ENCODE measurements at regions not wholly inside any gene's neighbourhood (a gene's known extent, or its start where the extent isn't known, plus 50 kb on each side); places are given as distances from the start of the nearest gene placed in this dataset.

DNA sequence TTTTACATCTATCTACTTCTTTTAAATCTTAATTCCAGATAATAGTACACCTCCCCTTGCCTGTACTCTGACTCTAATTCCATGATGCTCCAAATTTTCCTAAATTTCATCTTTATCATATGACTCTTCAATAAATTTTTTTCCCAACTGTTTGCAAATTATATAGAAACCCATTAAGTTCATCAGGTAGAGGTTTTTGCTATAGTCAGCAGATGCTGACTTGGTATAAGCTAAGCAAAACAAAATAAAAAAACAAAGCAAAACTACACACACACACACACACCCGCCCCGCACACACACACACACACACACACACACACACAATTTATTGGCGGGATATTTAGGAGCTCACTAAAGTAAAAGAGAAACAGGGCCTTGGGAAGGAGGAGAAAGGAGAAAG is 1047.8 kb upstream of the FAM98A start:
- Histone ChIP-seq H3K27ac (ENCODE audit: low read depth in 1 of 2, low read length in 2 of 2) (no peak overlapping the region), H3K36me3 (ENCODE audit: insufficient read depth, low read length) (no peaks in the 10 kb centered on the region), H3K9me3 (ENCODE audit: control insufficient read depth in 1 of 2, insufficient read depth in 1 of 2, low read length in 2 of 2) (peaks cover 0 to 6% of the 10 kb centered on the region in 2 experiments), H3K4me1 (ENCODE audit: insufficient read depth, low read length) (no peaks in the 10 kb centered on the region), H3K4me3 (ENCODE audit: low read length) (no peak overlapping the region), H3K27me3 (ENCODE audit: control insufficient read depth in 1 of 2, insufficient read depth in 2 of 2, low read length in 2 of 2) (no peaks in the 10 kb centered on the region)
- H3K27ac Mint-ChIP-seq: no peak overlapping the region
- TF ChIP-seq, protein P1, sequence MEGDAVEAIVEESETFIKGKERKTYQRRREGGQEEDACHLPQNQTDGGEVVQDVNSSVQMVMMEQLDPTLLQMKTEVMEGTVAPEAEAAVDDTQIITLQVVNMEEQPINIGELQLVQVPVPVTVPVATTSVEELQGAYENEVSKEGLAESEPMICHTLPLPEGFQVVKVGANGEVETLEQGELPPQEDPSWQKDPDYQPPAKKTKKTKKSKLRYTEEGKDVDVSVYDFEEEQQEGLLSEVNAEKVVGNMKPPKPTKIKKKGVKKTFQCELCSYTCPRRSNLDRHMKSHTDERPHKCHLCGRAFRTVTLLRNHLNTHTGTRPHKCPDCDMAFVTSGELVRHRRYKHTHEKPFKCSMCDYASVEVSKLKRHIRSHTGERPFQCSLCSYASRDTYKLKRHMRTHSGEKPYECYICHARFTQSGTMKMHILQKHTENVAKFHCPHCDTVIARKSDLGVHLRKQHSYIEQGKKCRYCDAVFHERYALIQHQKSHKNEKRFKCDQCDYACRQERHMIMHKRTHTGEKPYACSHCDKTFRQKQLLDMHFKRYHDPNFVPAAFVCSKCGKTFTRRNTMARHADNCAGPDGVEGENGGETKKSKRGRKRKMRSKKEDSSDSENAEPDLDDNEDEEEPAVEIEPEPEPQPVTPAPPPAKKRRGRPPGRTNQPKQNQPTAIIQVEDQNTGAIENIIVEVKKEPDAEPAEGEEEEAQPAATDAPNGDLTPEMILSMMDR (IDR thresholded peaks at IDR 0.05): no peak
- CTCF ChIA-PET: no interaction called here
- DNase-seq (no peak), ATAC-seq (ENCODE audit: poor library complexity) (no peak)
- intact Hi-C loops (cut with DNase I, micrococcal nuclease): no loop called here
- no peak overlapping the region for H3K4me3 Mint-ChIP-seq
- no peaks in the 10 kb centered on the region for H3K4me1 Mint-ChIP-seq (ENCODE audit: low read depth)
- no peaks in the 10 kb centered on the region for H3K27me3 Mint-ChIP-seq
- H3K9me3 Mint-ChIP-seq: peaks cover 10% of the 10 kb centered on the region
- POLR2A ChIA-PET: no interaction called here
- no peaks in the 10 kb centered on the region for H3K36me3 Mint-ChIP-seq (ENCODE audit: low read depth)

DNA sequence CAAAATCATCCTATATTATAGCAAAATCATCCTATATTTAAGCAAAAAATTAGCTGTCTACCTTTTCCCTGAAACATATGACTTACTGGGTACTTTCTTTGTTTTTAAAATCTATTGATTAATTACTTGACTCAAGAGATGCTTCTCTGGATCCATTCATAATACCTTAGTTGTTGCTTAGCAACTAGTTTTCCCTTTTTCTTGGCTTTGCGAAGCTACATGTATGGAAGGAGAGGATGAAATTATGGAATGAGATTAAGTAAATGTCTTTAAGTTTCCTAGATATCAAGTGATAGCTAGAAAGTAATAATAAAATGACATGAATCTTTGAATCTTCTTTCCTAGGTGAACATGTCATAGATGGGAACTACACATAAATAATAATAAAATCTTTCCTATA is 1033.2 kb upstream of the FAM98A start:
- H3K4me1 ChIP-seq (ENCODE audit: insufficient read depth, low read length): no peaks in the 10 kb centered on the region
- no peaks in the 10 kb centered on the region for H3K27me3 Mint-ChIP-seq
- H3K27ac Mint-ChIP-seq: no peak overlapping the region
- H3K27me3 ChIP-seq (ENCODE audit: control insufficient read depth in 1 of 2, insufficient read depth in 2 of 2, low read length in 2 of 2): no peaks in the 10 kb centered on the region
- H3K36me3 ChIP-seq (ENCODE audit: insufficient read depth, low read length): no peaks in the 10 kb centered on the region
- intact Hi-C loops (cut with DNase I, micrococcal nuclease): no loop called here
- ATAC-seq (ENCODE audit: poor library complexity) (no peak), DNase-seq (no peak)
- no peak overlapping the region for H3K27ac ChIP-seq (ENCODE audit: low read depth in 1 of 2, low read length in 2 of 2)
- TF ChIP-seq, protein P1 (IDR thresholded peaks at IDR 0.05): no peak
- no peaks in the 10 kb centered on the region for H3K36me3 Mint-ChIP-seq (ENCODE audit: low read depth)
- H3K9me3 ChIP-seq (ENCODE audit: control insufficient read depth in 1 of 2, insufficient read depth in 1 of 2, low read length in 2 of 2): peaks cover 0 to 6% of the 10 kb centered on the region in 2 experiments
- POLR2A ChIA-PET: no interaction called here
- H3K4me1 Mint-ChIP-seq (ENCODE audit: low read depth): no peaks in the 10 kb centered on the region
- no peak overlapping the region for H3K4me3 Mint-ChIP-seq
- H3K9me3 Mint-ChIP-seq: peaks cover 2% of the 10 kb centered on the region
- H3K4me3 ChIP-seq (ENCODE audit: low read length): no peak overlapping the region
- CTCF ChIA-PET: no interaction called here

DNA sequence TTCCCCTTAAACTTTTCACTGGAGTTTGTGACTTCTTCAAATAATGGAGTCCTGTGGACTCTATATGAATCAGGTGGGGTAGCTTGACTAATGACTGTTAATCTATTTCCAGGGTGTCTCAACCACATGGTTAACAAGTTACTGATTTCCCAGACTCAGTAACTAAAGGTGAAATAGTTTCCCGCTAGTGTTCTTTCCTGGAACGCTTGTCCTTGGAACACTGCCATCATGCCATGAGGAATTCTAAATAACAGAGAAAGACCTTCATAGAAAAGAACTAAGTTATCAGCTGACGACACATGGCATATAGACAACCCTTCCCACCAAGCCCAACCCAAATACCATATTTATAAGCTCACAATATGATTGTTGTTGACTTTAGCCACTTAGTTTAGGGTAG is 1027.9 kb upstream of the FAM98A start:
- peaks cover 2% of the 10 kb centered on the region for H3K9me3 Mint-ChIP-seq
- H3K27ac Mint-ChIP-seq: no peak overlapping the region
- H3K9me3 ChIP-seq (ENCODE audit: control insufficient read depth in 1 of 2, insufficient read depth in 1 of 2, low read length in 2 of 2): no peaks in the 10 kb centered on the region
- DNase-seq (no peak), ATAC-seq (ENCODE audit: poor library complexity) (no peak)
- H3K4me1 Mint-ChIP-seq (ENCODE audit: low read depth): no peaks in the 10 kb centered on the region
- intact Hi-C loops (cut with DNase I, micrococcal nuclease): no loop called here
- H3K36me3 Mint-ChIP-seq (ENCODE audit: low read depth): no peaks in the 10 kb centered on the region
- ChIA-PET CTCF (no interaction called here), POLR2A (no interaction called here)
- H3K27ac ChIP-seq (ENCODE audit: low read depth in 1 of 2, low read length in 2 of 2): no peak overlapping the region
- H3K36me3 ChIP-seq (ENCODE audit: insufficient read depth, low read length): no peaks in the 10 kb centered on the region
- H3K4me1 ChIP-seq (ENCODE audit: insufficient read depth, low read length): no peaks in the 10 kb centered on the region
- no peaks in the 10 kb centered on the region for H3K27me3 ChIP-seq (ENCODE audit: control insufficient read depth in 1 of 2, insufficient read depth in 2 of 2, low read length in 2 of 2)
- TF ChIP-seq, protein P1 (IDR thresholded peaks at IDR 0.05): no peak
- H3K4me3 Mint-ChIP-seq: no peak overlapping the region
- no peaks in the 10 kb centered on the region for H3K27me3 Mint-ChIP-seq
- no peak overlapping the region for H3K4me3 ChIP-seq (ENCODE audit: low read length)

All from CD4-positive, alpha-beta T cell (primary cell).